Hematopoietic multipotent progenitor cell treated with erythropoietin and hydrocortisone succinate and interleukin-3 and kit ligand, for 8 days (in vitro differentiated cells): ENCODE measurements at regions not wholly inside any gene's neighbourhood (a gene's known extent, or its start where the extent isn't known, plus 50 kb on each side); places are given as distances from the start of the nearest gene placed in this dataset.

Source experiments
- DNase-seq: peaks from one replicate; pipeline ENCODE4 v3.0.0-alpha.2; 2015

GRCh38 chr21:15119486-15119885, 54.7 kb upstream of the NRIP1 start:
- DNase-seq = no peak

DNA sequence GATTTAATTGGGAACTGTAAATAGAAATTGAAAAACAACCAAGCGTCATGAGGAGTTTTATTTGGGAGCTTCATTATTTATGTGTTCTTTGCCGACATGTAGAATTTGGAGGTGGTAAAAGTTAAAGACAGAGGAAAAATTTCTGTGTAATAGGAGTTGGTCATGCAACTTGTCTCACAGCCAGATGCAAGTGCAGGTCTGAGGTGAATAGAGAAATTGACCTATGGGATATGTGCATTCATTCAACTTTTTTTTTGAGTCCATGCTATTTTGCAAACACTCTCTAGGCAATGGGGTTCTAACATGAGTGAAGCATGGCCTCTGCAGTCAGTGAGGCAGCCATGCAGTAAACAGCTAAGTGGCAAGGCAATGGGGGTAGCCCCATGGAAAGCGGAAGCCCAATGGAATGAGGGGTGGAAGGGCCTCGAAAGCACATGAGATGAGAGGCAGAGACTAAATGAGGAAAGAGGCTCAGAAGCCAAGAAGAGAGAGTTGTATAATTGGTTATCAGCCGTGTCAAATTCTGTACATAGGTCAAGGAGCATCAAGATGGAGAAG, 56.4 kb upstream of the NRIP1 start:
- DNase-seq = no peak

- DNase-seq = no peak
Observed at GRCh38 chr21:15121655-15122120, 56.9 kb upstream of the NRIP1 start.

DNA sequence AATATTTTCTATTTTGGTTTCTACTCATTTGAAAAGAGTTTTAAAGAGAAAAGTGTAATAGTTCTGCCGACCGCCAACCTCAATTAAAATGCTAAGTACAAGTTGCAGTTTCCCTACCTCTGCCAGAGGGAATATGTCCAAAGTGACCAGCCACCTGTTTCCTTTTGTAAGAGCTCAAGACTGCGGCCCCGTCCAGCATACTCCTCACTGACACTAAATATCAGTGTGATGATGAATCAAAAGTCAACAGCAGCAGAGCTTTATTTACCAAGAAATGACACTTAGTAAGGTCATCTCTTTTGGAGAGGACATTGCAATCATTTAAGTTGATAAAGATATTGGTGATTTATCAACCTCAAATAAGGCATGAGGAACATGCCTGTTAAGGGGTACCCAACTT, 57.4 kb upstream of the NRIP1 start:
- DNase-seq = no peak

GRCh38 chr21:15124731-15125130, 59.9 kb upstream of the NRIP1 start:
- DNase-seq = no peak

DNA sequence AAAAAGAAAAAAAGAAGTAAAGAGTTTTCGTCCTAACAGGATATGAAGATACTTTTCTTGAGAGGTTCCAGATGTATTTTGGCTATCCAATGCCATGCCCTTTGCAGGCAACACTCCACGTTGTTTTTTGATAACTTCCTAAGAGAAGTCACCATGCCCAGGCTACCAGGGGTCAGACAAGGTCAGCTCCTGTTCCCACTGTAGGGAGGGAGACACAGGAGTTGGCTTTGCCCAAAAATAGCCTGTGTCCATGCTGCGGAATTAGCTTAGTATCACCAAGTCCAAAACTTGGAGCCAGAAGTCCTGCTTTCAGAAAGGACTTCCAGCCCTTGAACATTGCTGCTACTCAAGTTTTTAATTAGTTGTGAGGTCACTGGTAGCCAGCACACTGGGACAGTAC, 62.1 kb upstream of the NRIP1 start:
- DNase-seq = no peak

DNA sequence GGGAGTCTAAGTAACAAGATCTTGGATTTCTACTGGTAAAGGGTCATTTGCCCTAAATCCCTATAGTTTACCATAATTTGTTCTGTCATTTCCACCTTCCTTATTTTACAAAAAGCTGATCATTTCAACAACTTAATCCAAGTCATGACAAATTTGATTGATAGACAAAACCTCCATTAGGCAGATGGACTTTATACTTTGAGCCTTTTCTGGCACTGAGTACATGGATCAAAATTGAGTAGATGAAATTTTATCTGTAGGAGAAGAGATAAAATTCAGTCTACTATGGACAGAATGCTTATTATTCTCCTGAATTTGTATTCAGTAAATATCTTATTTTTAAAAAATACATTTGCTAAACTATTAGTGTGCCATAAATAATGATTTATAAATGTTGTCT, 62.6 kb upstream of the NRIP1 start:
- no peak for DNase-seq

- no peak for DNase-seq
Observed at GRCh38 chr21:15128267-15128666, 63.5 kb upstream of the NRIP1 start.

DNA sequence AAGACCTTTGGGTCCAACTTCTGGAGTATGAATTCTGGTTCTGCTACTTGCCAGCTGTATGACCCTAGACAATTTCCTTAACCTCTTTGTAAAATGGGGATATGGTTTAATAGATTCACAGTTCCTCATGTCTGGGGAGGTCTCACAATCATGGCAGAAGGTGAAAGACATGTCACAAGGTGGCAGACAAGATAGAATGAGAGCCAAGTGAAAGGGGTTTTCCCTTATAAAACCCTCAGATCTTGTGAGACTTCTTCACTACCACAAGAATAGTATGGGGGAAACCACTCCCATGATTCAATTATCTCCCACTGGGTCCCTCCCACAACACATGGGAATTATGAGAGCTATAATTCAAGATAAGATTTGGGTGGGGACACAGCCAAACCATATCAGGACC, 63.9 kb upstream of the NRIP1 start:
- peak; percentile 22 for DNase-seq

- no peak for DNase-seq
Observed at GRCh38 chr21:15130326-15130725, 65.5 kb upstream of the NRIP1 start.

- no peak for DNase-seq
Observed at GRCh38 chr21:15130751-15131150, 66.0 kb upstream of the NRIP1 start.

DNA sequence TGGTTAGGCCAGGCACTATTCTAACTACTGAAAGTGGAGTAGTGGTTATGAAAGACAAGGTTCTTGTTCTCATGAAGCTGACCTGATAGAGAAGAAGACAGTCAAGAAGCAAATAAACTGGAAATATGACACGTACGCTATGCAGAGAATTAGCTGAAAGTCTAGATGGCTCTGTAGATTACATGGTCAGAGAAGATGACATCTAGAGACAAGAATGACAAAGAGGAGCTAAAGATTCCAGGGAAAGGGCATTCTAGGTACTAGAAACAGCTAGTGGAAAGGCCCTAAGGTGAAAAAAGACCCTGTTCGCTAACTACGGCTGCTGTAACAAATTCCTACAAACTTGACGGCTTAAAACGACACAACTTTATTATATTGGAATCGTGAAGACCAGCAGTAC, 68.0 kb upstream of the NRIP1 start:
- DNase-seq = no peak

GRCh38 chr21:15134701-15135470, 70.1 kb upstream of the NRIP1 start:
- DNase-seq = peak; percentile 79

DNA sequence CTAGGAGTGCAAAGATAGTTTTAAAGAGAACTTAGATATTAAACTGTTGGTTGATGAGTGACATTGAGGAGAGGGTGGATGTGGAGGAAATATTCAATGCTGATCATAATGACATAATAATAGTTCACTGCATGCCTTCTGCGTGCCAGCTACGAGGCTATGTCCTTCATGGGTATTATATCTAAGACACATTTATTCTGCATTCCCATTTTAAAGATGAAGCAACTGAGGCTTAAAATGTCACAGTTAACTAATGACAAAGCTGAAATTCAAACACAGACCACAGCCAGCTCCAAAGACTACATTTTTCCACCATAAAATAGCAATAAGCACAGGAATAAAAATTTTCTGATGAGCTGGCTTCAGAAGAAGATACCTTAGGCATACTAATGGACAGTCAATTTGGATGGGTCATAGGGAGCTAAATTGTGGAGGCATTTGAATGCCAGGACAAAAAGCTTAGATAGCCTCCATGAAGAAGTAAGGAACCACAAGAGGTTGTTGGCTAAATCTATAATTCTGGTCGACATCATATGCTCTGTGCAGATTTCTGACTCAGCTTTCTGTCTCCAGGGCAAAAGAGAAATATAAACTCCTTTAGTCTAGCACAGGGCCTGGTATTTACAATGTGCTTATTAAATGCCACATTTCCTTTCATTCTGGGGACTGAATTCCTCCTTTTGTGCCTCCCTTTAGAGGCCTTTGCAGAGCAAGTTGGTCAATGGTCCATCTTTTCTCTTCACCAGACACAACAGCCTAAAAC, 71.2 kb upstream of the NRIP1 start:
- no peak for DNase-seq

DNA sequence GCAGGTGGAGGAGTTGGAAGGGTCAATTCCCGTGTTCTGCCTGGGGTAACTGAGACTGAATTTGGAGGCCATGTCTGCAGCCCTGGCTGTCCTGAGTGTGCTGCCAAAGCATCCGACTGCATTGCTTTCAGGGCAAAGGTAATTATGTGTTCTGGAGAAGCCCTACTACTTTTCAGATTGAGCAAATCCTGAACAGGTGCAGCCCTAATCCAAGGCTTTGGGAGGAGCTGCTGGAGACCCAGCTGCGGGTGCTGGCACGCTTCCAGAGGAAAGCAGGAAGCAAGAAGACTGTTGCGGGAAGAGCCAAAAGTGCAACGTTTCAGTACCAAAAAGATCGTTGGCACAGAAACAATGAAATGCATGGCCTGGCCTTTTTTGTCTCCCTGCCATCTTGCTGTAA, 73.7 kb upstream of the NRIP1 start:
- DNase-seq = no peak

GRCh38 chr21:15139898-15140297, 75.1 kb upstream of the NRIP1 start:
- no peak for DNase-seq

DNA sequence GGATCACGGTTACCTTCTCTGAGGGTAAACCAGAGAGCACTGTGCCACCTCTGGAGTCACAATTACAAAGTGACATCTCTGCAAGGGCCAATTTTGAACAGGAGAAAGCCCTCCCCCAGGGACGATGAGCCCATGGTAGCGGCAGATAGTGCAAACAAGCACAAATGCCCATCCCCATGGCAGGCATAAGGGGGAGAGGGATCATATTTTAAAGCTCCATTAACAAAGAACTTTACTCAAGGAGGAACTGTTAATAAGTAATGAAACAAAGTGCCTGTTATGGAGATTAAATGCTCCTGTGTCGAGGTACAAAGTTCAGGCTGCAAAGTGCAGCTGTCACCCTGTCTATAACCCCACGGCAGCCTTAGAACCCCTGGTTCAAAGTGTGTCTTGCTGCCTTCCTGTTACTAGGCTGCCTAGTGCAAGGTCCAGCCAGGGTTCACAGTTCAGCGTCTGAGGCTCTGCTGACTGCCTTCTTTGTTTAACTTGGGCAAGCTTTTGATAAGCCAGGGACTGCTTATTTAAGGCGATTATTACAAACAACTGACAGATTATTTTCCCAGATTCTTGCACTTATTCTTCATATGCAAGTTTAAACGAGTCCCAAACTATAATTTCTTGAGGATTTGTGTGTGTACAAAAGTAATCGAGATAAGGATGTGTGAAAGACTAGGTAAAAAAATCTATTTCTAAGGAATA, 75.7 kb upstream of the NRIP1 start:
- DNase-seq = no peak

GRCh38 chr21:15141261-15141970, 76.6 kb upstream of the NRIP1 start:
- DNase-seq = no peak

- DNase-seq = no peak
Observed at GRCh38 chr21:15144026-15144425, 79.2 kb upstream of the NRIP1 start.

- DNase-seq = no peak
Observed at GRCh38 chr21:15148437-15148836, 83.6 kb upstream of the NRIP1 start.

GRCh38 chr21:15149600-15150224, 84.9 kb upstream of the NRIP1 start:
- DNase-seq = no peak

DNA sequence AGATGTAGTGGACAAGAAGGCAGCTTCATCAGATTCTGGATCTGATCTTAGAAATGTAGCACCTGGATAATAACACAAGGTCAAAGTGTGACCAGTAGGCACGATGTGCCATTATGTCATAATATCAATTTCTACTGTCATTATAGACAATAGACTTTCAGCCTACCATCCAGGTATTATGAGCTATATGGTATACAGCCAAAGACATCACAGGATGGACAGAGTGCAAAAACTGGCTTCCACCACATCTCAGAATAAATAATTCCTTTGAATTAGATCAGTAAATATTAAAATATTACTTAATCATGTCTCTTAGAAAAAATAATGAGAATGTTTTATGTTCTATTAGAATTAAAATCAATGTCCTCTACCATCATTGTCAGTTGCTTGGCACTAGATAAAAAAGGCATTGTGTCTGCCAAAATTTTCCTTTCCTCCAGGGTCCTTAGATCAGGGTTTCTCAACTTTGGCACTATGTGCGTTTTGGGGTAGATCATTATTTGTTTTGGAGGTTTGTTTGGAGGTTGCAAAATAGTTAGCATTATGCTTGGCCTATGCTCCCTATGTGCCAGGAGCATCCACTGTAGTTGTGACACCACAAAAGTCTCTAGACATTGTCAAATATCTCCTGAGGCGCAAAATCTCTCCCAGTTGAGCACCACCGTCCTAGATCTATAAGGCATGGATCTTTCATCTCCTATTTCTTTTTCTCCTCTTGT, 86.7 kb upstream of the NRIP1 start:
- DNase-seq = no peak
